ENCODE measurements at regions not wholly inside any gene's neighbourhood (a gene's known extent, or its start where the extent isn't known, plus 50 kb on each side); places are given as distances from the start of the nearest gene placed in this dataset.

- intact Hi-C loops (cut with DNase I; ENCODE audit: low total_unique reads) = no loop called here
- no peaks in the 10 kb centered on the region for H3K4me1 ChIP-seq
Observed at GRCh38 chr2:106304612-106305184, 110.6 kb upstream of the UXS1 start.

GRCh38 chr2:106299696-106300095 lies 105.6 kb upstream of the UXS1 start:
- Histone ChIP-seq H3K9me3 (peaks cover 0 to 1% (median 0%) of the 10 kb centered on the region in 8 donors), H3K4me3 (no peak overlapping the region), H3K27me3 (replicated peaks in 1 of 7) (no peaks in the 10 kb centered on the region), H3K36me3 (no peaks in the 10 kb centered on the region), H3K4me1 (no peaks in the 10 kb centered on the region), H3K27ac (no peak overlapping the region)
- DNase-seq = no peak
- TF ChIP-seq POLR2A (IDR thresholded peaks at IDR 0.05) = no peak
- no peak for TF ChIP-seq CTCF (IDR thresholded peaks at IDR 0.05 in 8 of 11, conservative IDR thresholded peaks at IDR 0.05 in 3 of 11)
- no peak for TF ChIP-seq POLR2AphosphoS5 (IDR thresholded peaks at IDR 0.05)
- WGBS, 5 donors = 25 to 50% (median 32%) methylated on average over 2 of the region's 2 CpGs
- intact Hi-C loops (cut with DNase I; ENCODE audit: low total_unique reads) = no loop called here

More at GRCh38 chr2:106304612-106305184, 110.6 kb upstream of the UXS1 start:
- H3K27me3 ChIP-seq (replicated peaks in 1 of 7) = no peaks in the 10 kb centered on the region
- no peak overlapping the region for H3K4me3 ChIP-seq
- 88 to 91% (median 89%) methylated on average over 5 of the region's 5 CpGs for WGBS, 5 donors
- no peak overlapping the region for H3K27ac ChIP-seq
- peaks cover 0 to 3% (median 0%) of the 10 kb centered on the region in 8 donors for H3K9me3 ChIP-seq
- no peak for DNase-seq
- H3K36me3 ChIP-seq = no peaks in the 10 kb centered on the region
- TF ChIP-seq CTCF (IDR thresholded peaks at IDR 0.05 in 8 of 11, conservative IDR thresholded peaks at IDR 0.05 in 3 of 11) (no peak), POLR2A (IDR thresholded peaks at IDR 0.05) (no peak)

GRCh38 chr2:106296182-106296815 lies 102.2 kb upstream of the UXS1 start:
- 85 to 90% (median 86%) methylated on average over 8 of the region's 8 CpGs for WGBS, 5 donors
- Histone ChIP-seq H3K27ac (no peak overlapping the region), H3K4me1 (no peaks in the 10 kb centered on the region), H3K27me3 (replicated peaks in 1 of 7) (no peaks in the 10 kb centered on the region), H3K9me3 (no peaks in the 10 kb centered on the region), H3K4me3 (no peak overlapping the region), H3K36me3 (no peaks in the 10 kb centered on the region)
- DNase-seq = no peak
- intact Hi-C loops (cut with DNase I; ENCODE audit: low total_unique reads) = no loop called here
- no peak for TF ChIP-seq CTCF (IDR thresholded peaks at IDR 0.05 in 8 of 11, conservative IDR thresholded peaks at IDR 0.05 in 3 of 11)
- no peak for TF ChIP-seq POLR2A (IDR thresholded peaks at IDR 0.05)
- TF ChIP-seq POLR2AphosphoS5 (IDR thresholded peaks at IDR 0.05) = no peak

GRCh38 chr2:106294182-106294581 lies 100.1 kb upstream of the UXS1 start:
- no peaks in the 10 kb centered on the region for H3K27me3 ChIP-seq (replicated peaks in 1 of 7)
- H3K27ac ChIP-seq = no peak overlapping the region
- intact Hi-C loops (cut with DNase I; ENCODE audit: low total_unique reads) = no loop called here
- no peak for TF ChIP-seq POLR2A (IDR thresholded peaks at IDR 0.05)
- no peak for TF ChIP-seq POLR2AphosphoS5 (IDR thresholded peaks at IDR 0.05)
- no peak for TF ChIP-seq CTCF (IDR thresholded peaks at IDR 0.05 in 8 of 11, conservative IDR thresholded peaks at IDR 0.05 in 3 of 11)
- H3K4me1 ChIP-seq = no peaks in the 10 kb centered on the region
- no peaks in the 10 kb centered on the region for H3K36me3 ChIP-seq
- WGBS, 5 donors = 78 to 95% (median 88%) methylated on average over 1 of the region's 1 CpG
- no peaks in the 10 kb centered on the region for H3K9me3 ChIP-seq
- no peak overlapping the region for H3K4me3 ChIP-seq
- no peak for DNase-seq

Data from spleen (tissue), 11 donors.